MM.1S (cell line): ENCODE measurements at regions not wholly inside any gene's neighbourhood (a gene's known extent, or its start where the extent isn't known, plus 50 kb on each side); places are given as distances from the start of the nearest gene placed in this dataset.

Source experiments
- EZH2 ChIP-seq: fragments of 300-600 bp; sonication (generic); optimal IDR thresholded peaks from 2 replicates; pipeline ENCODE3; 2017; ENCODE audit warnings: low read depth, mild to moderate bottlenecking, antibody characterized with exemption, low read length, mixed read lengths
- TF ChIP-seq, protein P1 (sequence below): fragments of 300-600 bp; sonication (generic); IDR thresholded peaks from 2 replicates; pipeline ENCODE4 v1.5.1; 2016; ENCODE audit warnings: antibody characterized with exemption, low read length, mixed read lengths

GRCh38 chr17:15892731-15893657 lies 51.9 kb upstream of the ADORA2B start:
- TF ChIP-seq, protein P1, sequence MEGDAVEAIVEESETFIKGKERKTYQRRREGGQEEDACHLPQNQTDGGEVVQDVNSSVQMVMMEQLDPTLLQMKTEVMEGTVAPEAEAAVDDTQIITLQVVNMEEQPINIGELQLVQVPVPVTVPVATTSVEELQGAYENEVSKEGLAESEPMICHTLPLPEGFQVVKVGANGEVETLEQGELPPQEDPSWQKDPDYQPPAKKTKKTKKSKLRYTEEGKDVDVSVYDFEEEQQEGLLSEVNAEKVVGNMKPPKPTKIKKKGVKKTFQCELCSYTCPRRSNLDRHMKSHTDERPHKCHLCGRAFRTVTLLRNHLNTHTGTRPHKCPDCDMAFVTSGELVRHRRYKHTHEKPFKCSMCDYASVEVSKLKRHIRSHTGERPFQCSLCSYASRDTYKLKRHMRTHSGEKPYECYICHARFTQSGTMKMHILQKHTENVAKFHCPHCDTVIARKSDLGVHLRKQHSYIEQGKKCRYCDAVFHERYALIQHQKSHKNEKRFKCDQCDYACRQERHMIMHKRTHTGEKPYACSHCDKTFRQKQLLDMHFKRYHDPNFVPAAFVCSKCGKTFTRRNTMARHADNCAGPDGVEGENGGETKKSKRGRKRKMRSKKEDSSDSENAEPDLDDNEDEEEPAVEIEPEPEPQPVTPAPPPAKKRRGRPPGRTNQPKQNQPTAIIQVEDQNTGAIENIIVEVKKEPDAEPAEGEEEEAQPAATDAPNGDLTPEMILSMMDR, result no peak
- TF ChIP-seq EZH2, result no peak
